ENCODE measurements at regions not wholly inside any gene's neighbourhood (a gene's known extent, or its start where the extent isn't known, plus 50 kb on each side); places are given as distances from the start of the nearest gene placed in this dataset.

DNA sequence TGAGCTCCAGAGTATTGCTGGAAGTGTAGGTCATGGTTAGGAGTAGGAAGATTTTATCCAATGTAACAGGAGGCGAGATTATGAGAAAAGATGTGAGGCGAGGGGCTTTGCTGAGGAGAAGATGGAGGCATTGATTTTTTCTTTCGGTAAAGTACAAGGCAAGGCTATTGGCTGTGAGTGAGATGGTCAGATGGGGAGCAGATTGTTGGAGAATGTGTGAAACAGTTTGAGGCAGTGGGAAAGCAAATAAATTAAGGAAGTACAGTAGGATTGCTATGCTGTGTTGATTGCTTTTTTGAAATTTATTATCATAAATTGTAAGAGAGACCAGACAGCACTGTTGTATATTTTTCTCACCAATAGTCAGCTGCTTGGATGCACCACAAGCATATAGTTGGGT is 173.3 kb downstream of the KCNE4 start (continued):
- TF ChIP-seq, protein P1, sequence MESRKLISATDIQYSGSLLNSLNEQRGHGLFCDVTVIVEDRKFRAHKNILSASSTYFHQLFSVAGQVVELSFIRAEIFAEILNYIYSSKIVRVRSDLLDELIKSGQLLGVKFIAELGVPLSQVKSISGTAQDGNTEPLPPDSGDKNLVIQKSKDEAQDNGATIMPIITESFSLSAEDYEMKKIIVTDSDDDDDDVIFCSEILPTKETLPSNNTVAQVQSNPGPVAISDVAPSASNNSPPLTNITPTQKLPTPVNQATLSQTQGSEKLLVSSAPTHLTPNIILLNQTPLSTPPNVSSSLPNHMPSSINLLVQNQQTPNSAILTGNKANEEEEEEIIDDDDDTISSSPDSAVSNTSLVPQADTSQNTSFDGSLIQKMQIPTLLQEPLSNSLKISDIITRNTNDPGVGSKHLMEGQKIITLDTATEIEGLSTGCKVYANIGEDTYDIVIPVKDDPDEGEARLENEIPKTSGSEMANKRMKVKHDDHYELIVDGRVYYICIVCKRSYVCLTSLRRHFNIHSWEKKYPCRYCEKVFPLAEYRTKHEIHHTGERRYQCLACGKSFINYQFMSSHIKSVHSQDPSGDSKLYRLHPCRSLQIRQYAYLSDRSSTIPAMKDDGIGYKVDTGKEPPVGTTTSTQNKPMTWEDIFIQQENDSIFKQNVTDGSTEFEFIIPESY (IDR thresholded peaks at IDR 0.05), result no peak
- TF ChIP-seq RFX5 (IDR thresholded peaks at IDR 0.05; ENCODE audit: low read depth, low read length), result no peak

DNA sequence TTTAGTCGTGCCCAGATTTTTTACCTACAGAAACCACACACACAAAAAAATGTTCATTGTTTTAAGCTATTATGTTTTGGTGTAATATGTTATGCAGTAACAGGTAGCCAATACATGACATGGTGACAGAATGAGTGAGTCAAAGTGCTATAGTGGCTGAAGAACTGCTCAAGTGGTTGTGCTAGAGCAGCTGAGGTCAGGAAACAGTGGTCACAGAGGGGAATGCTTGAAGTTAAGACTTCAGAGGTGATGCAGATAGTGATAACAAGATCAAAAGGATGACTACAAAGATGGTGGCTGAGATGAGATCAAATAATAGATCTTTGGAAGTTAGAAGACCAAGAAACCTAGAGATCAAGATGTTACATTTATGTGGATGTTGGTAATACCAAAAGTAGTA is 174.3 kb downstream of the KCNE4 start:
- ATAC-seq (no peak), FAIRE-seq (no peak), DNase-seq (ENCODE audit: low read depth, low spot score) (no peak)
- no TSS peak for BruUV-seq (replicated peaks)
- ChIA-PET SMC1A (ENCODE audit: uncharacterized antibody, unreplicated experiment) (no interaction called here), CTCF (no interaction called here), RAD21 (ENCODE audit: unreplicated experiment) (no interaction called here), POLR2A (no interaction called here)
- H3K9ac ChIP-seq (ENCODE audit: control insufficient read depth, insufficient read depth, low read length), result no peak overlapping the region
- H3K4me3 ChIP-seq, result no peak overlapping the region
- TF ChIP-seq, protein P2, sequence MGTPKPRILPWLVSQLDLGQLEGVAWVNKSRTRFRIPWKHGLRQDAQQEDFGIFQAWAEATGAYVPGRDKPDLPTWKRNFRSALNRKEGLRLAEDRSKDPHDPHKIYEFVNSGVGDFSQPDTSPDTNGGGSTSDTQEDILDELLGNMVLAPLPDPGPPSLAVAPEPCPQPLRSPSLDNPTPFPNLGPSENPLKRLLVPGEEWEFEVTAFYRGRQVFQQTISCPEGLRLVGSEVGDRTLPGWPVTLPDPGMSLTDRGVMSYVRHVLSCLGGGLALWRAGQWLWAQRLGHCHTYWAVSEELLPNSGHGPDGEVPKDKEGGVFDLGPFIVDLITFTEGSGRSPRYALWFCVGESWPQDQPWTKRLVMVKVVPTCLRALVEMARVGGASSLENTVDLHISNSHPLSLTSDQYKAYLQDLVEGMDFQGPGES (IDR thresholded peaks at IDR 0.05), result no peak
- TF ChIP-seq ZNF622 (IDR thresholded peaks at IDR 0.05) (no peak), IKZF2 (IDR thresholded peaks at IDR 0.05) (no peak), HDAC6 (IDR thresholded peaks at IDR 0.05; ENCODE audit: unreplicated experiment) (no peak), SRF (IDR thresholded peaks at IDR 0.05; ENCODE audit: low read depth in 2 of 2, low read length in 2 of 2) (no peak), NR2C2 (IDR thresholded peaks at IDR 0.05; ENCODE audit: borderline replicate concordance, control insufficient read depth, insufficient read length, low read depth) (no peak), CBX3 (IDR thresholded peaks at IDR 0.05; ENCODE audit: borderline replicate concordance, low read depth) (no peak)
- TF ChIP-seq, protein P3, sequence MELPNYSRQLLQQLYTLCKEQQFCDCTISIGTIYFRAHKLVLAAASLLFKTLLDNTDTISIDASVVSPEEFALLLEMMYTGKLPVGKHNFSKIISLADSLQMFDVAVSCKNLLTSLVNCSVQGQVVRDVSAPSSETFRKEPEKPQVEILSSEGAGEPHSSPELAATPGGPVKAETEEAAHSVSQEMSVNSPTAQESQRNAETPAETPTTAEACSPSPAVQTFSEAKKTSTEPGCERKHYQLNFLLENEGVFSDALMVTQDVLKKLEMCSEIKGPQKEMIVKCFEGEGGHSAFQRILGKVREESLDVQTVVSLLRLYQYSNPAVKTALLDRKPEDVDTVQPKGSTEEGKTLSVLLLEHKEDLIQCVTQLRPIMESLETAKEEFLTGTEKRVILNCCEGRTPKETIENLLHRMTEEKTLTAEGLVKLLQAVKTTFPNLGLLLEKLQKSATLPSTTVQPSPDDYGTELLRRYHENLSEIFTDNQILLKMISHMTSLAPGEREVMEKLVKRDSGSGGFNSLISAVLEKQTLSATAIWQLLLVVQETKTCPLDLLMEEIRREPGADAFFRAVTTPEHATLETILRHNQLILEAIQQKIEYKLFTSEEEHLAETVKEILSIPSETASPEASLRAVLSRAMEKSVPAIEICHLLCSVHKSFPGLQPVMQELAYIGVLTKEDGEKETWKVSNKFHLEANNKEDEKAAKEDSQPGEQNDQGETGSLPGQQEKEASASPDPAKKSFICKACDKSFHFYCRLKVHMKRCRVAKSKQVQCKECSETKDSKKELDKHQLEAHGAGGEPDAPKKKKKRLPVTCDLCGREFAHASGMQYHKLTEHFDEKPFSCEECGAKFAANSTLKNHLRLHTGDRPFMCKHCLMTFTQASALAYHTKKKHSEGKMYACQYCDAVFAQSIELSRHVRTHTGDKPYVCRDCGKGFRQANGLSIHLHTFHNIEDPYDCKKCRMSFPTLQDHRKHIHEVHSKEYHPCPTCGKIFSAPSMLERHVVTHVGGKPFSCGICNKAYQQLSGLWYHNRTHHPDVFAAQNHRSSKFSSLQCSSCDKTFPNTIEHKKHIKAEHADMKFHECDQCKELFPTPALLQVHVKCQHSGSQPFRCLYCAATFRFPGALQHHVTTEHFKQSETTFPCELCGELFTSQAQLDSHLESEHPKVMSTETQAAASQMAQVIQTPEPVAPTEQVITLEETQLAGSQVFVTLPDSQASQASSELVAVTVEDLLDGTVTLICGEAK (IDR thresholded peaks at IDR 0.05; ENCODE audit: borderline replicate concordance), result no peak
- TF ChIP-seq, protein P4, sequence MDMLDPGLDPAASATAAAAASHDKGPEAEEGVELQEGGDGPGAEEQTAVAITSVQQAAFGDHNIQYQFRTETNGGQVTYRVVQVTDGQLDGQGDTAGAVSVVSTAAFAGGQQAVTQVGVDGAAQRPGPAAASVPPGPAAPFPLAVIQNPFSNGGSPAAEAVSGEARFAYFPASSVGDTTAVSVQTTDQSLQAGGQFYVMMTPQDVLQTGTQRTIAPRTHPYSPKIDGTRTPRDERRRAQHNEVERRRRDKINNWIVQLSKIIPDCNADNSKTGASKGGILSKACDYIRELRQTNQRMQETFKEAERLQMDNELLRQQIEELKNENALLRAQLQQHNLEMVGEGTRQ (IDR thresholded peaks at IDR 0.05; ENCODE audit: borderline replicate concordance, low read depth, low read length), result no peak
- H4K20me1 ChIP-seq (ENCODE audit: control insufficient read depth, insufficient read depth), result no peaks in the 10 kb centered on the region
- no peaks in the 10 kb centered on the region for H3K9me3 ChIP-seq (replicated peaks; ENCODE audit: control insufficient read depth, insufficient read depth, low read length)
- intact Hi-C loops (cut with micrococcal nuclease; ENCODE audit: unreplicated experiment), result no loop called here
- H3K4me1 ChIP-seq (ENCODE audit: control insufficient read depth, insufficient read depth, low read length), result no peaks in the 10 kb centered on the region
- 0% methylated on average over 1 of the region's 1 CpG for WGBS (ENCODE audit: insufficient coverage, insufficient replicate concordance, low lambda C conversion rate, missing lambda C conversion rate)
- no peak overlapping the region for H2AFZ ChIP-seq (ENCODE audit: control insufficient read depth, low read depth, low read length)
- no peaks in the 10 kb centered on the region for H3K79me2 ChIP-seq (ENCODE audit: control insufficient read depth, insufficient read depth, low read length)
- H3K36me3 ChIP-seq (ENCODE audit: control insufficient read depth in 2 of 2, insufficient read depth in 2 of 2, low read length in 1 of 2), result no peaks in the 10 kb centered on the region
- H3K4me2 ChIP-seq (ENCODE audit: control insufficient read depth, insufficient read depth), result no peak overlapping the region
- in situ Hi-C loops (cut with MboI), result no loop called here
- H3K27me3 ChIP-seq (replicated peaks in 1 of 2; ENCODE audit: control insufficient read depth in 2 of 2, insufficient read depth in 2 of 2, low read length in 1 of 2), result no peaks in the 10 kb centered on the region; a peak in 1 of 4 replicates
- no peak overlapping the region for H3K27ac ChIP-seq (ENCODE audit: control insufficient read depth, insufficient read depth)

Measured in GM12878 (cell line).